ENCODE measurements at regions not wholly inside any gene's neighbourhood (a gene's known extent, or its start where the extent isn't known, plus 50 kb on each side); places are given as distances from the start of the nearest gene placed in this dataset.
A peak's percentile ranks its signal among the peaks of the same experiment; 100 is the strongest.

DNA sequence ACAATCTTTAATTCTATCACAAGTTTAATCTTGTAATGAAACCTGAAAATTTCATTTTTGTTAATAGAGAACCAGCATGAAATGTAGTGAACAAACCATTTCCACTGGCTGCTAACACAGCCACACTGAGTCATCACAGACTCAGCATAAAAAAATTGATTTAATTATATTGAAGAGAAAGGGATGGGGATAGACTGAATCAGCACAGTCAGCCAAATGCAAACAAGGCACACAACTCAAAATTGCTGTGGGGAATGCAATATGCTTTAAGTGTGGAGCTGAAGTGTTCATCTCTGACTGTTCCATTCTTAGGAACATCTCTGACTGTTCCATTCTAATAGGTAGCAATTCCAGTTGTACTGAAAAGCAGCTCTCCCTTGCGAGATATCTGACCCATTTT lies 299.8 kb downstream of the MRPL39 start:
- Histone ChIP-seq H3K4ac (ENCODE audit: low read depth, low read length) (no peak overlapping the region), H3K27ac (ENCODE audit: insufficient read depth, low read length) (no peak overlapping the region), H3K9ac (ENCODE audit: low read depth, low read length) (no peak overlapping the region), H3K4me3 (ENCODE audit: insufficient read depth, low read depth, low read length) (no peak overlapping the region), H4K5ac (ENCODE audit: low read depth, low read length) (no peak overlapping the region), H2AK5ac (ENCODE audit: low read depth, low read length) (no peak overlapping the region), H3K79me1 (ENCODE audit: low read depth in 1 of 2, low read length in 2 of 2) (no peaks in the 10 kb centered on the region), H2BK5ac (ENCODE audit: low read depth, low read length, poor library complexity, severe bottlenecking) (no peak overlapping the region), H3K23ac (ENCODE audit: low read depth, low read length) (no peak overlapping the region), H2BK20ac (ENCODE audit: low read depth, low read length) (no peak overlapping the region), H3K56ac (ENCODE audit: extremely low read depth, insufficient read depth, low read length) (no peak overlapping the region), H3K18ac (ENCODE audit: low read depth, low read length) (no peak overlapping the region), H2BK15ac (ENCODE audit: low read depth, low read length) (no peak overlapping the region), H4K20me1 (ENCODE audit: insufficient read depth, low read length) (no peaks in the 10 kb centered on the region), H2BK120ac (ENCODE audit: low read depth, low read length) (no peak overlapping the region), H4K8ac (ENCODE audit: low read depth in 2 of 2, low read length in 2 of 2) (no peak overlapping the region), H3K4me2 (ENCODE audit: low read depth, low read length) (no peak overlapping the region), H3K4me1 (ENCODE audit: control insufficient read depth, insufficient read depth, low read length) (no peaks in the 10 kb centered on the region; the same call in 1 of the 2 replicates), H3K9me3 (ENCODE audit: control insufficient read depth, insufficient read depth, low read length) (peaks cover 3% of the 10 kb centered on the region; the same call in 1 of the 2 replicates), H2AFZ (replicated peaks; ENCODE audit: low read length, poor library complexity) (no peak overlapping the region), H4K91ac (ENCODE audit: insufficient read depth, low read depth, low read length) (no peak overlapping the region), H3K36me3 (ENCODE audit: control insufficient read depth, insufficient read depth, low read length) (no peaks in the 10 kb centered on the region), H2AK9ac (replicated peaks; ENCODE audit: low read depth, low read length, poor library complexity) (no peak overlapping the region), H3K9me1 (ENCODE audit: insufficient read depth, low read length) (no peaks in the 10 kb centered on the region), H3K14ac (replicated peaks; ENCODE audit: low read depth, low read length) (no peak overlapping the region), H3K27me3 (ENCODE audit: control insufficient read depth, insufficient read depth, low read length) (no peaks in the 10 kb centered on the region)
- in situ Hi-C loops (cut with MboI; ENCODE audit: low sequenced_read_pairs) (no loop called here), dilution Hi-C loops (cut with HindIII; ENCODE audit: low sequenced_read_pairs, unreplicated experiment) (no loop called here), intact Hi-C loops (cut with micrococcal nuclease) (no loop called here)
- no CpG with 5 or more reads among the region's 1 CpG for WGBS, 2 experiments (ENCODE audit: extremely low coverage in 2 of 2, insufficient read length in 1 of 2)
- ATAC-seq (ENCODE audit: low read depth) (peak; percentile 96), DNase-seq (peak; percentile 64)
- TF ChIP-seq FOS (IDR thresholded peaks at IDR 0.05; ENCODE audit: low read depth, low read length) (no peak), MAFK (IDR thresholded peaks at IDR 0.05; ENCODE audit: low read depth, low read length) (peak; percentile 82)
- ChIA-PET POLR2A (ENCODE audit: unreplicated experiment) (no interaction called here), CTCF (no interaction called here)
- no TSS peak for BruUV-seq (replicated peaks)

Data from IMR-90 (cell line).